Body of pancreas (tissue), 4 donors: ENCODE measurements at regions not wholly inside any gene's neighbourhood (a gene's known extent, or its start where the extent isn't known, plus 50 kb on each side); places are given as distances from the start of the nearest gene placed in this dataset.
"Not testable (repeated sequence)": the region's sequence is repeated elsewhere in the genome, so short reads cannot be mapped to it uniquely, and the experiment has no call there.

Experiments used
- ATAC-seq: fragments of 150-250 bp; one replicate; pipeline ENCODE4 v1.9.1; 2016
- DNase-seq, 4 donors: peaks; one replicate each; pipeline ENCODE4 v3.0.0-alpha.2; 2019
- H3K27ac ChIP-seq, 4 donors: fragments of 200-600 bp; sonication (generic); 1 replicate in 3 of 4; 2 replicates in 1 of 4; pipeline versions ENCODE4 v1.5.1 to v1.6.1; 2016 to 2019; ENCODE audit warnings: mild to moderate bottlenecking in 1 of 4, mixed read lengths in 1 of 4, moderate library complexity in 1 of 4
- H3K27me3 ChIP-seq, 2 donors: fragments of 200-600 bp; sonication (generic); one replicate each; pipeline ENCODE4 v1.6.0; 2016; ENCODE audit warnings: mild to moderate bottlenecking in 1 of 2
- H3K36me3 ChIP-seq, 2 donors: fragments of 200-600 bp; sonication (generic); replicated peaks in 1 of 2; 2 replicates each; pipeline ENCODE4 v1.5.1; 2016; ENCODE audit warnings: low read depth in 2 of 2; ENCODE audit not compliant: insufficient read depth in 1 of 2
- H3K4me1 ChIP-seq: fragments of 200-600 bp; sonication (generic); one replicate; pipeline ENCODE4 v1.6.0; 2016
- H3K4me3 ChIP-seq, 2 donors: fragments of 200-600 bp; sonication (generic); 1 replicate in 1 of 2; 2 replicates in 1 of 2; pipeline ENCODE4 v1.5.1; 2016 to 2019
- H3K9me3 ChIP-seq, 3 donors: fragments of 200-600 bp; sonication (generic); 1 replicate in 2 of 3; 2 replicates in 1 of 3; pipeline ENCODE4 v1.5.1; 2016
- CTCF ChIP-seq, 7 experiments: fragments of 450-650 bp in 4 of 7; fragments of 200-600 bp in 3 of 7; sonication (generic) in 3 of 7; IDR thresholded peaks; one replicate each; pipeline ENCODE4 v1.5.1; 2016 to 2019; ENCODE audit warnings: antibody characterized with exemption in 7 of 7
- POLR2A ChIP-seq, 3 donors: fragments of 450-650 bp; IDR thresholded peaks; one replicate each; pipeline ENCODE4 v1.6.1; 2016; ENCODE audit warnings: antibody characterized with exemption in 3 of 3, mild to moderate bottlenecking in 2 of 3
- WGBS, 2 donors: methylation state at CpG; one replicate each; pipeline ENCODE4 v1.1.5; 2017; 5-methylcytosine and 5-hydroxymethylcytosine counted together
- intact Hi-C: fragments of 100-400 bp; cut with DNase I; formaldehyde crosslinking; loops from one replicate; pipeline ENCODE4 v1.15.1; 2023

DNA sequence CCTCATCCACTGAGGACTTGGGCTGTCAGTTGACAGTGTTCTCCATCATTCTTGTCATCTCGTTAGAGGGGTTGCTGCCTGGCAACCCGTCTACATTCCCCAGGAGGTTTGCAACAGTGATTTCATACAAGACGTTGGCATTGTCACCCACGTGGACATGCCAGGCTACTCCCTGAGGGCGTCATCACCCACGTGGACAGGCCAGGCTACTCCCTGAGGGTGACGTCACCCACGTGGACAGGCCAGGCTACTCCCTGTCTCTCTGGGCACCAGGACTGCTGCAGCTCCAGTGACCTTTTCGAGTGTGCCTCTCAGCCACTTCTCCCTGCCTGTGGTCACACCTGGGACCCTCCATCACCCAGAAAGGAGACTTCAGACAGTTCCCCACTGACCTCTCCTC lies 212.1 kb upstream of the NUPR2 start:
- intact Hi-C loops, H3K27me3 ChIP-seq, H3K9me3 ChIP-seq, H3K4me3 ChIP-seq, ATAC-seq, H3K4me1 ChIP-seq, H3K36me3 ChIP-seq, H3K27ac ChIP-seq, DNase-seq: not testable (repeated sequence)
- 38 to 60% methylated on average over 8 to 9 of the region's 9 CpGs for WGBS, 2 donors

- Histone ChIP-seq H3K36me3 (no peaks in the 10 kb centered on the region), H3K9me3 (no peaks in the 10 kb centered on the region), H3K27me3 (no peaks in the 10 kb centered on the region), H3K4me3 (no peak overlapping the region), H3K4me1 (no peaks in the 10 kb centered on the region), H3K27ac (no peak overlapping the region)
- intact Hi-C loops: no loop called here
- no peak for DNase-seq
- 40 to 50% methylated on average over 7 of the region's 7 CpGs for WGBS, 2 donors
- ATAC-seq: no peak
- TF ChIP-seq POLR2A (IDR thresholded peaks at IDR 0.05): no peak
- TF ChIP-seq CTCF (IDR thresholded peaks at IDR 0.05): no peak
Measured at GRCh38 chr7:56290548-56290947, 174.3 kb upstream of the NUPR2 start.

DNA sequence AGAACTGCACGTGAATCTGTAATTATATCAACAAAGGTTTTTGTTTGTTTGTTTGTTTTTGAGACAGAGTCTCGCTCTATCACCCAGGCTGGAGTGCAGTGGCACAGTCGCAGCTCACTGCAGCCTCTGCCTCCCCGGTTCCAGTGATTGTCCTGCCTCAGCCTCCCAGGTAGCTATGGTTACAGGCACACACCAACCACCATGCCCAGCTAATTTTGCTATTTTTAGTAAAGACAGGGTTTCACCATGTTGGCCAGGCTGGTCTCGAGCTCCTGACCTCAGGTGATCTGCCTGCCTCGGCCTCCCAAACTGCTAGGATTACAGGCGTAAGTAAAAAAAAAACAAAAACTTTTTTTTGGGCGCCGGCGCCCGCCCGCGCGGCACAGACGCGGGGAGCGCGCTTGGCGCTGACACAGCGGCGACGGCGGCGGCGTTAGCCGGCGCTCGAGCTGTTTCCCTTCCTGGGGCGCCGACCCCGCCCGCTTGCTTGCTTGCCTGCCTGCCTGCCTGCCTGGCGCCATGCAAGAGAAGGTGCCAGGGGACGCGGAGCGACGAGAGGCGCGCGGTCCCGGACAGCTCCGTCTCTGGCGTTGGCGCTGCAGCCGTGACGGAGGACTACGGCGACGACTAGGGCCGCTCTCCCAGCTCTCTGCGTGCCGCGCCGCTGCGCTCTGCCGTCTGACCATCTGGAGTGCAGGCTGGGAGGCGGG lies 171.4 kb upstream of the NUPR2 start:
- Histone ChIP-seq H3K27me3 (no peaks in the 10 kb centered on the region), H3K4me3 (no peak overlapping the region), H3K27ac (peak overlapping the region in 1 of 4 donors; percentile 33), H3K36me3 (no peaks in the 10 kb centered on the region), H3K4me1 (no peaks in the 10 kb centered on the region), H3K9me3 (no peaks in the 10 kb centered on the region)
- TF ChIP-seq POLR2A (IDR thresholded peaks at IDR 0.05): no peak
- TF ChIP-seq CTCF (IDR thresholded peaks at IDR 0.05): no peak
- ATAC-seq (peak; percentile 73), DNase-seq (peak; percentile 13 to 52 (median 28))
- intact Hi-C loops: no loop called here
- WGBS, 2 donors: 3 to 7% methylated on average over 21 to 57 of the region's 57 CpGs

DNA sequence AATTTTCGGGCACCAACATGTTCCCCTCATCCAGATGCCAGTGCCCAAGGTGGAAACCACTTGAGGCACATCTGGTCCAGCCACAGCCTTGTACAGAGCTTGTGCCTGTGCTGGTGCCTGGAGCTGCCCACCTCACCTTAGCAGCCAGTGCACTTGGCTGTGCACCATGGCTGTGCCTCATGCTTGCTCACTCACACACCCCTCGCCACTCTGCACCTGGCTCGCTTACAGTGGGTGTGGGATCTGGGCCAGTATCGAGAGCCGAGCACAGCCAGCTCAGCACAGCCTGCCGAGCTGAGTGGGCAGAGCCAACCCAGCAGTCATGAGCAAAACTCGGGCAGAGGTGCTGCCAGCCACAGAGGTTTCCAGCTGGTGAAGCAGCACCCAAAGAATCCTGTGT lies 139.9 kb upstream of the NUPR2 start:
- Histone ChIP-seq H3K4me1 (no peaks in the 10 kb centered on the region), H3K9me3 (peaks cover 0 to 5% (median 0%) of the 10 kb centered on the region in 3 donors), H3K27ac (no peak overlapping the region), H3K4me3 (no peak overlapping the region), H3K27me3 (no peaks in the 10 kb centered on the region), H3K36me3 (no peaks in the 10 kb centered on the region)
- 62 to 80% methylated on average over 1 to 7 of the region's 7 CpGs for WGBS, 2 donors
- DNase-seq (no peak), ATAC-seq (no peak)
- no peak for TF ChIP-seq POLR2A (IDR thresholded peaks at IDR 0.05)
- no peak for TF ChIP-seq CTCF (IDR thresholded peaks at IDR 0.05)
- intact Hi-C loops: no loop called here

DNA sequence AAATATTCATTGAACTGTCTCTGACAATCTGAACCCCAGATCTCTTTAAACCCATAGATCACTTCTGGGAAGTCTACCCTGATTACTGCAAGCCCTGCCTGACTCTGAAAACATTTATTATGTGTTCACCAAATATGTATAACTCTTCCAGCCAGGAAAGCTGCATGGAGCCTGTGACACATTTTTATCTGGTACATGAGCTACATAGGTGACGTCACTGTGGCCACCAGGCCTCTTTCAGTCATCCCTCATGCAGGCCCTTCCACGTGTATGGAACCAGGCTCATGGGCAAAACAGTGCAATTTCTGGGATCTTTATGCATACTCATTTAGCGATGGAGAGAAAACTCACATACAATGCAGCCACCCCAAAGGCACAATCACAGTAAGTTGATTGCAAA lies 133.9 kb upstream of the NUPR2 start:
- H3K9me3 ChIP-seq: no peaks in the 10 kb centered on the region
- 18 to 42% methylated on average over 2 to 3 of the region's 3 CpGs for WGBS, 2 donors
- no peak overlapping the region for H3K27ac ChIP-seq
- intact Hi-C loops: no loop called here
- no peaks in the 10 kb centered on the region for H3K4me1 ChIP-seq
- no peak overlapping the region for H3K4me3 ChIP-seq
- ATAC-seq (no peak), DNase-seq (no peak)
- H3K27me3 ChIP-seq: no peaks in the 10 kb centered on the region
- TF ChIP-seq CTCF (IDR thresholded peaks at IDR 0.05): no peak
- TF ChIP-seq POLR2A (IDR thresholded peaks at IDR 0.05): no peak
- no peaks in the 10 kb centered on the region for H3K36me3 ChIP-seq
